GM18519 (cell line): ENCODE measurements at regions not wholly inside any gene's neighbourhood (a gene's known extent, or its start where the extent isn't known, plus 50 kb on each side); places are given as distances from the start of the nearest gene placed in this dataset.
"Not testable (repeated sequence)": the region's sequence is repeated elsewhere in the genome, so short reads cannot be mapped to it uniquely, and the experiment has no call there.

Experiments
- ATAC-seq: cut with Tn5 transposase; IDR thresholded peaks from one replicate; pipeline ENCODE4 v1.9.1; 2021; ENCODE audit warnings: mild to moderate bottlenecking, moderate library complexity; ENCODE audit not compliant: unreplicated experiment, low FRiP score

DNA sequence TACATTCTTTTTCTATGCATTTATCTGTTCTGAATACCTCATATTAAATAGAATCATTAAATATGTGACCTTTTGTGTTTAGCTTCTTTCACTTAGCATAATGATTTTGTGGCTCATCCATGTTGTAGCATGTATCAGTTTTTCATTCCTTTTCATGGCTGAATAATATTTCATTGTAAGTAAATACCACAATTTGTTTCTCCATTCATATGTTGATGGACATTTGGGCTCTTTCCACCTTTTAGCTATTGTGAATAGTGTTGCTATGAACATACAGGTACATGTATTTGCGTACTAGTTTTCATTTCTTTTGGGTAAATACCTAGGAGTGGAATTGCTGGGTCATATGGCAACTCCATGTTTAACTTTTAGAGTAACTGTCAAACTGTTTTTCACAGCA, 85.1 kb downstream of the GNL3L start:
- no peak for ATAC-seq

DNA sequence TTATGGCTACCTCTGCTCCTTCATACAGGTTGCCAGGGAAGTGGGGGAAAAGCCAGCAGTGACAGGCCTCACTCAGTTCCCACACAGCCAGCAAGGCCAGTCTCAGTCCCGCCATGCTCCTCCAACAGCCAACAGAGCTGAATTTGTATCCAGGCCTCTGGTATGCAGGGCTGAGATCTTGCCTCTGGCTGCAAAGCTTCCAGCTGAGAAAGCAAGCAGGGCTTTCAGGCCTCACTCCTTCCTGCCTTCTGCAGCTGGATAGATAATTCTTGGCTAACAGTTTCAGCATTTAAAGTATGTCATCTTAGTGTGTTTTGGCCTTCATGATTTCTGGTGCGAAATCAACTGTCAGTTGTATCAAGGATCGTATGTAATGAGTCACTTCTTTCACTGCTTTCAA, 103.6 kb downstream of the GNL3L start:
- no peak for ATAC-seq

DNA sequence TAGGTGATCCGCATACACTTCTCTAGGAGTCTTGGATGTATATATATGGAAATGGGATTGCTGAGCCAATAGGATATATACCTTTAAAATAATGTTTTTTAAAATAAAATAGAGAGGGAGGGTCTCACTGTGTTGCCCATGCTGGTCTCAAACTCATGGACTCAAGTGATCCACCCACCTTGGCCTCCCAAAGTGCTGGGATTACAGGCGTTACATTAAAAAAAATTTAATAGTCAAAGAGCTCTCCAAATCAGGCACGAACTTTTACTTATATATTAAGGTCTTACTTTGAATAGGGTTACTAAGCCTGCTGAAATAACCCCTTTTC, 109.0 kb downstream of the GNL3L start:
- ATAC-seq, result no peak

DNA sequence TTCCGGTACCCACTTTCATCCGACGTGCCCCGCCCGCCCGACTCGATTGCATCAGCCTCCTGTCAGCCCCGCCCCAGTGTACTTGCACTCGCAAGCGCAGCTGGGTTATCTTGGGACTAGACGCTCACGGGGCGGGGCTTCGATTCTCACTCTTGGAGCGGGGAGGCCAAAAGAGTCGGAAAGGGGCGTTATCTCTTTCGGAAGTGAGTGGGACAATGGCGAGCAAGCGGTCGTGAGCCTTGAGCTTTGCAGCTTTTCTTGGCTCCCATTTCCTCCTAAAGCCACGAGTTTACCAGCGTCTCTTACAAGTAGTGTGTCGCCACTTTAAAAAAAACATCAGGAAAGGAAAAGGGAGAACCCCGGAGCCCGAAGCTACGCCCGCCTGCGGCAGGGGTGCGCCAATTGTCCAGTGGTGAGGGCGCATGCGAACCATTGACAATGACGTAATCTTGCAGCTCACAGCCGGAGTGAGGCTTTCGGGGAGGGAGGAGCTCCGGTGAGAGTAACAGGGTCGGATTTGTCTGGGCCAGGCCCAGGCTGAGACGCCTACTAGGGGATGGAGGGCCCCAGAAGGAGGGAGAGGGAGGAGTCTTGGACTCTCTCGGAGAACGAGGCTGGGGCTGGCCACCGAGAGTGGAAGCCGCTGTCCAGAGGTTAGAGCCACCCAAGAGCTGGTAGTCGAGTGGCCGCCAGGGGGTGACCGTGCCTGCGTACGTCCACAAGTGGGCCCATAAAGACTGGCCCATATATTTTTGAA, 109.5 kb downstream of the GNL3L start:
- peak; percentile 86 for ATAC-seq

DNA sequence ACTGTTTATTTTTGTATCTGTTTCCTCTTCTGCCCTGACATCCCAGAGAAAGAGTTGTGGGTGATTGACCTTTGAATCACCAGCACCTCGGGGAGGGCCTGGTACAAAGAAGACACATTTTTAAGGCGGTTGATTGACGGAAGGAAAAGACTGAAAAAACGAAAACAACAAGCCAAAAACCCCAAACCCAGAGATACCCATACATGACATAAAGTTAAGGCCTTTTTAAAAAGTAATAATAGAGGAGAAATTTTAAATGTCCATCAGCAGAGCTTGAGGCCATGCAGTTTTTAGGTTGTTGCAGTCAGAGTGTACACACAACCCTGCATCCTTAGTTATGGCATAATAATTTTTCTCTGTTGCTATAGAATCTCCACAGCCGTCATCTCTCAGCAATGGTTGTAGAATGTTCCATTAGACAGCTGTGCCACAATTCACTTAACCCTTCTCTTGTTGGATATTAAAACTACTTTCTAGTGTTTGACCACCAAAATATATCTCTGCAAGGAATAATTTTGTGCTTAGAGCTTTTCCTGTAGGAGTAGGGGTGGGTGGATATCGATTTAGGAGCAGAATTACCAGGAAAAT, 110.2 kb downstream of the GNL3L start:
- no peak for ATAC-seq

DNA sequence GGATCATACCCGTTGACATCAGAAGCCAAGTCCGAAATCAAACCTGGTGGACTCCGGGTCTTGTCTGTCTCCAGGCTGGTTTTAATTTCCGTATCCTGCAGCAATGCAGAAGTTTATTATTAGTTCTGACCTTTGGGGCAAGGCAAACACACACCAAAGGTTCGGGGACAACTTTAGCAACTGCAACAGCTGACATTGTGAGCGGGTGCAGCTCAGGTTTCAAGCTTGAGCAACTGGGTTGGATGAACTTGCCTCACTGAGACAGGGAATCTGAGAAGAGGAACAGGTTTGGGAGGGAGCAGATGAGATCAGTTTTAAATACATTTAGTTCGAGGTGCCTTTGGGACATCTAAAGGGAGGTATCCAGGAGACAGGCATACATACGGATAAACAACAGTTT, 110.7 kb downstream of the GNL3L start:
- no peak for ATAC-seq

DNA sequence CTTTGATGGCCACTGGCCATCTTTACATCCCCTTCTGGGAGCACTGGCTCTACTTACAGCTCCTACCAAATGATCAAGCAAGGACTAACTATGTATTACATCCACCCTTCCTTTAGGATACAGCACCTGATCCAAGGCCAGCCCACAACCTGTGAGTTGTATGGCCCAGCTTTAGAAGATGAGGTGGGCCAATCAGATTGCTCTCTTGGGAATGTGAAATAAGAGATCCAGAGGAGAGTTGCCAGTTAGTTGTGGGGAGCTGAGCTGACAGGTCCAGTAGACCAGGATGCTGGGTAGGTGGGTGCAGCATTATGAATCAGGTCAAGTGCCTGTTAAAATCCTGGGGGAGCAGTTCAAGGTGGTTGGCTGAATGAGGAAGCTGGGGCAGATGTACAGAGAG, 111.5 kb downstream of the GNL3L start:
- ATAC-seq, result no peak

DNA sequence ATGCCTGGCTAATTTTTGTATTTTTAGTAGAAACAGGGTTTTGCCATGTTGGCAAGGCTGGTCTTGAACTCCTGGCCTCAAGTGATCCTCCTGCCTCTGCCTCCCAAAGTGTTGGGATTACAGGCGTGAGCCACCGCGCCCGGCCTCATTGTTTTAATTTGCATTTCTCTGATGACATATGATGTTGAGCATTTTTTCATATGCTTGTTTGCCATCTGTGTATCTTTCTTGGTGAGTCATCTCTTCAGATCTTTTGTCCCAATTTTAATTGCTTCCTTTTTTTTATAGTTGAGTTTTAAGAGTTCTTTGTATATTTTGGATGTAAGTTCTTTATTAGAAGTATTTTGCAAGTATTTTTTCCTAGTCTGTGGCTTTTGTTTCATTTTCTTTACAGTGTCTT, 117.6 kb downstream of the GNL3L start:
- not testable (repeated sequence) for ATAC-seq

DNA sequence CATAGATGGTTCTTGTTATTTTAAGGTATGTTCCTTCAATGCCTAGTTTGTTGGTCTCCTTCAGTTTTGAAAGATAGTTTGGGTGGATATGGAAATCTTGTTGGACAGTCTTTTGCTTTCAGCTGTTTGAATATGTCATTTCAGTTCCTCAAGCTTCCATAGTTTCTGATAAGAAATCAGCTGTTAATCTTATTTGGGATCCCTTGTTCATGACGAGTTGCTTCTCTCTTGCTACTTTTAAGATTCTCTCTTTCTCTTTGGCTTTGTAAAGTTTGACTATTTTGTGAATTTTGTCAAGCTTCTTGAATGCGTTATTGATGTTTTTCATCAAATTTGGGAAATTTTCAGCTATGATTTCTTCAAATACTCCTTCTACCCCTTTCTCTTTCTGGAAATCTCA, 129.5 kb downstream of the GNL3L start:
- ATAC-seq, result no peak

DNA sequence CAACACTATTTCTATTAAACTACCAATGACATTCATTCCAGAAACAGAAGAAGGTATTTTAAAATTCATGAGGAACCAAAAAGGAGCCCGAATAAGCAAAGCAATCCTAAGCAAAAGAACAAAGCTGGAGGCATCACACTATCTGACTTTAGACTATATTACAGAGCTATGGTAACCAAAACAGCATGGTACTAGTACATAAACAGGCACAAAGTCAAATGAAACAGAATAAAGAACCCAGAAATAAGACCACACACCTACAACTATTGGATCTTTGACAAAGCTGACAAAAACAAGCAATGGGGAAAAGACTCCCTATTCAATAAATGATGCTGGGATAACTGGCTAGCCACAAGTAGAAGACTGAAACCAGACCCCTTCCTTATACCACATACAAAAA, 122.3 kb downstream of the ITIH6 start:
- ATAC-seq, result no peak

DNA sequence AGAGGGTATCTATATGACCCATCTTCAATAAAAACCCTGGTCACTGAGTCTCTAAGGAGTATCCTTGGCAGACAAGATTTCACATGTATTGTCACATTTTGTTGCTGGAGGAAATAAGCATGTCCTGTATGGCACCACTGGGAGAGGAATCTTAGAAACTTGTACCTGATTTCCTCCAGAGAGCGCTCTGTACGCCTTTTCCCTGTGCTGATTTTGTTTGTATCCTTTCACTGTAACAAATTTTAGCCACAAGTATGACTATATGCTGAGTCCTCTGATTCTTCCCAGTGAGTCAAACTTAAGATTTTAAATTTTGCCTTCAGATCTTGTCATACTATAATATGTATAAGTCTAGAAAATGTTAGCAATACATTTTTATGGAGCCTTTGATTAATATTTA, 102.8 kb downstream of the ITIH6 start:
- no peak for ATAC-seq

DNA sequence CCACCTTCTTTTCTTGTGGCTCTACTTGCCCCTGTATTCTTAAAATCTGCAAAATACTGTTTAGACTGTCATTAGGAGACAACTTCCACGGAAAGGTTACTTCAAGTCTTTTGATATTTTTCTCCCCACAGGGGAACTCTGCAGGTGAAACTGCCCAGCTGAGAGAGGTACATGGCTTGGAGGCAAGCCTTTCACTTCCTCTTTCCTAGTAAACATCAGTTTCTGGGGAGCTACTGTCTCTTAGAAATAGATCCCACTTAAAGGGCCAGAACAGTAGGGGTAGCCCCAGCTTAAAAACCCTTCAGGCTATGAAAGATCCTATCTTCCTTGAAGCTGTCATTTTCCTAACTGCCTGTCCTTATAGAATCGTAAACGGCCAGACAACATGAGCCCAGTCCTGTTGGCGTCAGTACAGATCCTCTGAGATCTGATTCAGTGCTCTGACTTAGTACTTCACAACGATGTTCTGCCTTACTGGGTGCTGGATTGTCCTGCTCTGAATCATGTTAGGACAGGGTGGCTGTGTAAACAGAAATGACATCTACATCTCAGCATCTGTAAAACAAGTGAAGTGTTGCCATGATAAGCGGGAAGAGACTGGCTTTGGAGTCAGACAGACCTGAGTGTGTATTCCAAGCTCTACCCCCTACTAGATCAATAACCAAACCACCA, 102.1 kb downstream of the ITIH6 start:
- peak; percentile 98 for ATAC-seq
